HCT116 (cell line): ENCODE measurements at regions not wholly inside any gene's neighbourhood (a gene's known extent, or its start where the extent isn't known, plus 50 kb on each side); places are given as distances from the start of the nearest gene placed in this dataset.

Experiments
- ATAC-seq: fragments of 200-7000 bp; cut with Tn5 transposase; 2 replicates; pipeline ENCODE4 v1.9.1; 2020; ENCODE audit warnings: mild to moderate bottlenecking, moderate library complexity
- BruUV-seq: library from RNA; stranded (reverse); fragments of 400-500 nt; replicated peaks from 2 replicates; lab custom pipeline; 2021; lab: Mats Ljungman, UMichigan
- CTCF ChIA-PET: fragments of 300-600 bp; sonication (Branson Sonifier 250); formaldehyde crosslinking; loops from one replicate; lab custom pipeline; 2021; ENCODE audit warnings: antibody characterized with exemption; lab: Charles Lee
- POLR2A ChIA-PET: fragments of 300-600, 350-600 bp; sonication (Branson Sonifier 250); formaldehyde crosslinking; loops from one replicate; lab custom pipeline; 2021; ENCODE audit warnings: antibody characterized with exemption; lab: Charles Lee
- RAD21 ChIA-PET, 2 experiments: fragments of 300-600 bp; sonication (Branson Sonifier 250); formaldehyde crosslinking; loops; one replicate each; lab custom pipeline; 2023; ENCODE audit warnings: low total read pairs in 2 of 2; ENCODE audit not compliant: uncharacterized antibody in 2 of 2, unreplicated experiment in 2 of 2, low non-redundant PET in 1 of 2; lab: Charles Lee
- DNase-seq: peaks from one replicate; pipeline ENCODE4 v3.0.0-alpha.2; 2010; ENCODE audit warnings: low read depth, low spot score
- H2AFZ ChIP-seq: fragments of 200-600 bp; shearing (Covaris generic), sonication (generic); 2 replicates; pipeline ENCODE4 v1.6.1; 2017; ENCODE audit warnings: low read depth, mixed run types, mixed read lengths, antibody characterized with exemption, low read length; ENCODE audit not compliant: poor library complexity, severe bottlenecking
- H3K27ac ChIP-seq: 2 replicates; pipeline ENCODE4 v1.5.1; 2012; ENCODE audit warnings: low read depth, low read length
- H3K27me3 ChIP-seq: fragments of 200-600 bp; sonication (generic); 2 replicates; pipeline ENCODE4 v1.6.1; 2016; ENCODE audit warnings: mixed run types, low read length, mixed read lengths; ENCODE audit not compliant: insufficient read depth
- H3K36me3 ChIP-seq, 2 experiments: fragments of 200-500 bp in 1 of 2; fragments of 200-600 bp in 1 of 2; sonication (Bioruptor generic) in 1 of 2; sonication (generic) in 1 of 2; 2 replicates each; pipeline versions ENCODE4 v1.5.1 to v1.6.1; 2014 to 2016; ENCODE audit warnings: low read length in 2 of 2, inconsistent platforms in 1 of 2, mixed read lengths in 1 of 2, mixed run types in 1 of 2; ENCODE audit not compliant: insufficient read depth in 2 of 2, control insufficient read depth in 1 of 2
- H3K4me1 ChIP-seq, 2 experiments: fragments of 200-600 bp in 1 of 2; sonication (generic) in 1 of 2; 2 replicates each; pipeline versions ENCODE4 v1.5.1 to v1.6.1; 2012 to 2017; ENCODE audit warnings: low read length in 2 of 2, inconsistent platforms in 1 of 2, mild to moderate bottlenecking in 1 of 2, mixed read lengths in 1 of 2, mixed run types in 1 of 2, moderate library complexity in 1 of 2; ENCODE audit not compliant: insufficient read depth in 2 of 2, control insufficient read depth in 1 of 2
- H3K4me2 ChIP-seq: fragments of 200-600 bp; sonication (generic); 2 replicates; pipeline ENCODE4 v1.6.1; 2017; ENCODE audit warnings: mixed run types, low read length, mixed read lengths
- H3K4me3 ChIP-seq, 2 experiments: fragments of 200-600 bp in 1 of 2; sonication (generic) in 1 of 2; replicated peaks in 1 of 2; 2 replicates each; pipeline ENCODE4 v1.5.1; 2011 to 2016; ENCODE audit warnings: low read length in 2 of 2, control low read depth in 1 of 2, low read depth in 1 of 2, mild to moderate bottlenecking in 1 of 2, mixed read lengths in 1 of 2, mixed run types in 1 of 2
- H3K79me2 ChIP-seq: fragments of 200-600 bp; sonication (generic); 2 replicates; pipeline ENCODE4 v1.6.1; 2017; ENCODE audit warnings: mild to moderate bottlenecking, mixed run types, low read length, moderate library complexity, mixed read lengths; ENCODE audit not compliant: insufficient read depth
- H3K9ac ChIP-seq: fragments of 200-600 bp; sonication (generic); 2 replicates; pipeline ENCODE4 v1.6.1; 2016; ENCODE audit warnings: low read length, mixed read lengths
- H3K9me2 ChIP-seq: fragments of 200-600 bp; sonication (generic), shearing (Covaris generic); 2 replicates; pipeline ENCODE4 v1.6.1; 2017; ENCODE audit warnings: mixed run types, mild to moderate bottlenecking, moderate library complexity; ENCODE audit not compliant: insufficient read depth
- H3K9me3 ChIP-seq, 2 experiments: fragments of 200-500 bp in 1 of 2; fragments of 200-600 bp in 1 of 2; sonication (Bioruptor generic) in 1 of 2; sonication (generic) in 1 of 2; 2 replicates each; pipeline ENCODE4 v1.6.1; 2014 to 2017; ENCODE audit warnings: low read length in 2 of 2, mixed read lengths in 2 of 2, inconsistent platforms in 1 of 2, low read depth in 1 of 2, mild to moderate bottlenecking in 1 of 2, mixed run types in 1 of 2, moderate library complexity in 1 of 2; ENCODE audit not compliant: control insufficient read depth in 1 of 2, insufficient read depth in 1 of 2
- H4K20me1 ChIP-seq: fragments of 200-600 bp; sonication (generic), shearing (Covaris generic); 2 replicates; pipeline ENCODE4 v1.6.1; 2017; ENCODE audit warnings: mixed run types, mild to moderate bottlenecking, moderate library complexity; ENCODE audit not compliant: insufficient read depth
- CEBPB ChIP-seq: IDR thresholded peaks from 2 replicates; pipeline ENCODE4 v1.6.1; 2012; ENCODE audit warnings: low read depth
- ELF1 ChIP-seq: IDR thresholded peaks from 2 replicates; pipeline ENCODE4 v1.6.1; 2012; ENCODE audit warnings: low read depth, borderline replicate concordance
- EZH2 ChIP-seq: fragments of 200-600 bp; sonication (generic); IDR thresholded peaks from 2 replicates; pipeline ENCODE4 v1.6.1; 2017; ENCODE audit warnings: antibody characterized with exemption, mixed run types
- FOSL1 ChIP-seq: IDR thresholded peaks from 2 replicates; pipeline ENCODE4 v1.6.1; 2012; ENCODE audit warnings: low read depth
- MAX ChIP-seq: IDR thresholded peaks from 2 replicates; pipeline ENCODE4 v1.6.1; 2012
- POLR2A ChIP-seq: IDR thresholded peaks from 2 replicates; pipeline ENCODE4 v1.7.0; 2011; ENCODE audit warnings: borderline replicate concordance; ENCODE audit not compliant: insufficient read depth, insufficient read length; ENCODE audit errors: extremely low read depth
- POLR2AphosphoS5 ChIP-seq: IDR thresholded peaks from 2 replicates; pipeline ENCODE4 v1.6.1; 2011; ENCODE audit warnings: mild to moderate bottlenecking, low read depth, low read length, moderate library complexity
- RAD21 ChIP-seq: IDR thresholded peaks from 2 replicates; pipeline ENCODE4 v1.6.1; 2012; ENCODE audit warnings: low read depth, mild to moderate bottlenecking
- SIN3A ChIP-seq: IDR thresholded peaks from 2 replicates; pipeline ENCODE4 v1.6.1; 2012; ENCODE audit warnings: low read depth
- SP1 ChIP-seq: IDR thresholded peaks from 2 replicates; pipeline ENCODE4 v1.6.1; 2012; ENCODE audit warnings: low read depth
- SRF ChIP-seq: IDR thresholded peaks from 2 replicates; pipeline ENCODE4 v1.6.1; 2012; ENCODE audit warnings: low read depth
- YY1 ChIP-seq: IDR thresholded peaks from 2 replicates; pipeline ENCODE4 v1.6.1; 2011; ENCODE audit warnings: low read length, low read depth, moderate library complexity, mild to moderate bottlenecking; ENCODE audit not compliant: insufficient replicate concordance; ENCODE audit errors: extremely low read depth
- ZBTB33 ChIP-seq: IDR thresholded peaks from 2 replicates; pipeline ENCODE4 v1.6.1; 2011; ENCODE audit warnings: mild to moderate bottlenecking, low read length, moderate library complexity; ENCODE audit not compliant: insufficient replicate concordance; ENCODE audit errors: extremely low read depth
- ZNF274 ChIP-seq: fragments of 200-500 bp; sonication (Bioruptor generic); IDR thresholded peaks from 2 replicates; pipeline ENCODE4 v1.6.1; 2014; ENCODE audit warnings: mild to moderate bottlenecking, low read depth, low read length, inconsistent platforms
- intact Hi-C: fragments of 100-400 bp; cut with micrococcal nuclease; formaldehyde crosslinking; loops from 2 replicates; pipeline ENCODE4 v1.10.0; 2022
- TF ChIP-seq, protein P1 (sequence below): IDR thresholded peaks from 2 replicates; pipeline ENCODE4 v1.6.1; 2012

- DNase-seq: no peak
- RAD21 ChIA-PET: no interaction called here
Observed at GRCh38 chr11:90747057-90747456, 524.2 kb upstream of the CHORDC1 start.

DNA sequence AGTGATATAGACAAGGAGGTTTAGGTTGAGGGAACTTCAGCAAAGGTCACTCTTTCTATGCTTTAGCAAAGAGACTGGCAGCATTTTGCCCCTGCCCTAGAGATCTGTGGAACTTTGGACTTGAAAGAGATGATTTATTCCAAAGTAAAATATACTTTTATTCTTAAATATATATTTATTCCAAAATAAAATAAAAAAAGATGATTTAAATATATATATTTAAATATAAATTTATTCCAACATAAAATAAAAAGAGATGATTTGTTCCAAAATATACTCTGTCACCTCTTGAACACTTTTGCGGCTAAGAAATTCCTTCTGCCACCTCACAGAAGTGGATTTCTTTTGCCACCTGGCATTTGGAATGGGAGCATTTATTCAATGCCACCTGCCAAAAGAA, 521.3 kb upstream of the CHORDC1 start:
- no peaks in the 10 kb centered on the region for H3K36me3 ChIP-seq
- no peak overlapping the region for H3K9ac ChIP-seq
- no peak overlapping the region for H3K4me2 ChIP-seq
- H3K79me2 ChIP-seq: no peaks in the 10 kb centered on the region
- H3K4me1 ChIP-seq: no peaks in the 10 kb centered on the region
- TF ChIP-seq SIN3A: no peak
- no peak for TF ChIP-seq SP1
- TF ChIP-seq POLR2AphosphoS5: no peak
- TF ChIP-seq RAD21: no peak
- TF ChIP-seq POLR2A: no peak
- TF ChIP-seq FOSL1: no peak
- TF ChIP-seq ZBTB33: no peak
- no peak for TF ChIP-seq MAX
- TF ChIP-seq YY1: no peak
- TF ChIP-seq ZNF274: no peak
- TF ChIP-seq SRF: no peak
- TF ChIP-seq, protein P1, sequence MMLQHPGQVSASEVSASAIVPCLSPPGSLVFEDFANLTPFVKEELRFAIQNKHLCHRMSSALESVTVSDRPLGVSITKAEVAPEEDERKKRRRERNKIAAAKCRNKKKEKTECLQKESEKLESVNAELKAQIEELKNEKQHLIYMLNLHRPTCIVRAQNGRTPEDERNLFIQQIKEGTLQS: no peak
- TF ChIP-seq EZH2: no peak
- no peak for TF ChIP-seq ELF1
- ChIA-PET POLR2A (no interaction called here), RAD21 (no interaction called here), CTCF (no interaction called here)
- H3K9me3 ChIP-seq: peaks cover 13 to 16% of the 10 kb centered on the region in 2 experiments; a peak in 2 of 4 replicates
- no peak for ATAC-seq
- intact Hi-C loops: no loop called here
- H3K4me3 ChIP-seq: no peak overlapping the region
- H3K27me3 ChIP-seq: no peaks in the 10 kb centered on the region
- H3K27ac ChIP-seq: no peak overlapping the region
- no TSS peak for BruUV-seq
- no peaks in the 10 kb centered on the region for H4K20me1 ChIP-seq
- no peaks in the 10 kb centered on the region for H3K9me2 ChIP-seq
- no peak for DNase-seq
- no peak overlapping the region for H2AFZ ChIP-seq

More at GRCh38 chr11:90747057-90747456, 524.2 kb upstream of the CHORDC1 start:
- POLR2A ChIA-PET: no interaction called here
- Histone ChIP-seq H3K27me3 (no peaks in the 10 kb centered on the region), H3K4me3 (no peak overlapping the region), H3K9ac (no peak overlapping the region), H4K20me1 (no peaks in the 10 kb centered on the region), H3K4me1 (no peaks in the 10 kb centered on the region), H2AFZ (no peak overlapping the region), H3K9me3 (peaks cover 8 to 13% of the 10 kb centered on the region in 2 experiments; a peak in 2 of 4 replicates), H3K9me2 (no peaks in the 10 kb centered on the region), H3K36me3 (no peaks in the 10 kb centered on the region), H3K79me2 (no peaks in the 10 kb centered on the region), H3K4me2 (no peak overlapping the region), H3K27ac (no peak overlapping the region)
- TF ChIP-seq CEBPB (no peak), SIN3A (no peak)
- ATAC-seq: no peak
- CTCF ChIA-PET: no interaction called here
- BruUV-seq: no TSS peak
- intact Hi-C loops: no loop called here
